ENCODE measurements at regions not wholly inside any gene's neighbourhood (a gene's known extent, or its start where the extent isn't known, plus 50 kb on each side); places are given as distances from the start of the nearest gene placed in this dataset.

DNA sequence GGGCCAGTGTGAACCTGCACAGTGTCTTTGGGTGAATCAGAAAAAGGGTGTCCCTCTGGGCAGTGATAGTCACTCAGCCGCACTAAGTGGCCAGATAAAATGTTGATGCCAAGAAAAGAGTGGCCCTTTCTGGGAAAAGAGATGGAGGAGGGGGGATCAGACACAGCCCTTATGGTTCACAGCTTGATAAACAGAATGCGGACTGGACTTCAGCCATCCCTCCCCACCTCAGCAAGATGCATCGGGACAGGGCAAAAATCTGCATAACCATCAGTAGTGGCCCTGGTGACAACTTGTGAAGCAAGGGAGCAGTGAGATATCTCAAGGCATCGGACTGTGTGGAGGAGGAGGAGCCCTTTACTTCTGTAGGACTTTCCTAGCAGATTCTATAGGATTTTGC, 353.8 kb upstream of the PLXNA2 start:
- DNase-seq: no peak

DNA sequence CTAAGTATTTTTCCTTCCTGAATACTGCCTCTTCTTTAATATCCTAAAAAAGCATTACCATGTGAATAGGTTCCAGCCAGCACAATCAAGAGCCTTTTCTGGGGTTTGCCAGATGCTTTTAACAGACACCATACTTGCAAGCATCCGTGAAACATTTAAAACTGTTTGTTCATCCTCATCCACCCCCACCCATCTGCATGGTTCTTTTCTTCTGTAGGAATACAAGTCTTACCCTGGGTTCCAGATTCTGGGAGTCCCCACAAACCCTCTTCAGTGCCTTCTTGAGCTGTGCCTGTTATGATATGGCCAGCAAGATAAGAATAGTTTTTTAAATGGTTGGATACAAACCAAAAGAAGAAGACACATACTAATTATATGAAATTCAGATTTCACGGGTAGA, 354.9 kb upstream of the PLXNA2 start:
- no peak for DNase-seq

DNA sequence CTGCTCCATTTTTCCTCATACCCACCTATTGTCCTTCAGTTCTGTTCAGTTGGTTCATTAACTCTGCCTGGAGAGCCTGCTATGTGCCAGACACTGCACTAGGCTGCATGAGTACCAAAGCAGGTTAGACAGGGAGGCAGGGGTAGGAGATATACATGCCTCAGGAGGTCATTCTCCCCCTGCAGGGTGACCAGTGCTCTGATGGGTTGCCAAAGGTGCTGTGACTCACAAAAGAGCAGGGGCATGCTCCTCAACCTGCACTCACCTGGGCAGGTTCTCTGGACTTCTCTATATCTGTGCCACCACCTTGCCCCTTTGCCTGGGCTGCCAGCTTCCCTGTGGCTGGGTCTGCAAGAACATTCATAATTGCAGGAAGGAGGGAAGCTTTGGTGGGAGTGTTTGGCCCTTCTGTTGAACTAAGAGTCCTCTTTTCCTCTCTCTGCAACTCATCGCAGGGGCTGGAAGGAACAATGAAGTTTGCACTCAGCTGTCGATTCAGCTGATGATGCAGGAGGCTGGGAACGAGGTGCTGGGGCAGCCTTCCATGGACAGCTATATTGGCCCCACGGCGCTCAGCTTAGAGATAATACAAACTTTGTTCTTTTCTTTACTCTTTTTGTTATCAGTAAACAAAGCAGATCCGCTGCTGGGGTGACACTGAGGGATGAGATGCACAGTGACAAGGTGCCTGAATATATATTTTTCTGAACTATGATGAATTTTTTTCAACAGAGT, 356.4 kb upstream of the PLXNA2 start:
- no peak for DNase-seq

DNA sequence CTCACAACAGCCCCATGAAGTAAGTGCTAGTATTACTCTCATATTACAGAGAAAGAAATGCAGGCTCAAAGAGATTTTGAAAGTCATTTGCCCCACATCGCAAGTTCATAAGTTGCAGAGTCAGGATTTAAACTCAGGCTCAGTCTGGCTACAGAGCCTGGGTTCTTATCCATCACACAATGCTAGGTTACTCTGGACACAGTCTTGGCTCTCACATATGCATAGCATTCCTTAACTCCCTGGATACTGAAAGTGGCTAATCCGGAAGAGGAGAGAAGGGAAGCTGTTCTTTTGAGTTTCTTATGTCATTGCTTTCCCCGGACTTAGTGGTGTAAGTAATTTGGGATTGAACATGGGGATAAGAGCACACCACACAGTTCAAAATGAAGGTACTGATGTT, 357.4 kb upstream of the PLXNA2 start:
- no peak for DNase-seq

DNA sequence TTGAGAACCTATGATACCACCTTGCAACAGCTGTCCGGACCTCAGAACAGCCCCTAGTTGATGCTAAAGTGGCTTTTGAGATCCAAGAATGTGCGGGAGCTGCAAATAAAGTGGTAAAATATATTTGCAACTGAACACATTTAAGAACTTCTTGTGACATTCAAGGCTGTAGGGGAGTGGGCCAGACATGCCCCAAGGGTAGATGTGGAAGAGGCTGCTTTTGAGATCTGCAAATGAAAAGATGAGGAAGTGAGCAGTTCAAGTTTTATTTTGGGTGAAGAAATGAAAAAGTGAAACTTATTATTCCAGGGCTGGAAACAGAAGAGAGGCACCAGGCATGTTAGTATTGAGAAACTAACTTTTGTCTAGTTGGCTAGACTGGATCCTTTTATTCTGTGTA, 359.5 kb upstream of the PLXNA2 start:
- no peak for DNase-seq

DNA sequence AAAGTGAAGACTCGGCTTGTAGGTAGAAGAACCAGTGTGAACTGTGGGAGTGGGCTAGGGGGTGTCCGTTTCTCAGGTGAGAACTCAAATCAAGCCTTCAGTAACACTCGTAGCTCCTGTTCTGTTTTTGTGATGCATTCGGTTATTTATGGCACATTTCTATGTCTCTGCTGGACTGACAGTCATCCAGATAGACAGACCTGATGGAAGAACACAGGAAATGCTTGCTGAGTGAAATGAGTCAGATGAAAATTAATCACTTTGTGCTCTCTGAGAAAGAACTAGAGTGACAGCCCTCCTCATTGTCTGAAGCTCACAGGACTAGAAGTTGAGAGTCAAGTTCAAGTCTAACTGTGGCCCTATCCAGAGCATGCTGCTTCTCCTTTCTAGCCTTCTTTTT, 360.1 kb upstream of the PLXNA2 start:
- no peak for DNase-seq

DNA sequence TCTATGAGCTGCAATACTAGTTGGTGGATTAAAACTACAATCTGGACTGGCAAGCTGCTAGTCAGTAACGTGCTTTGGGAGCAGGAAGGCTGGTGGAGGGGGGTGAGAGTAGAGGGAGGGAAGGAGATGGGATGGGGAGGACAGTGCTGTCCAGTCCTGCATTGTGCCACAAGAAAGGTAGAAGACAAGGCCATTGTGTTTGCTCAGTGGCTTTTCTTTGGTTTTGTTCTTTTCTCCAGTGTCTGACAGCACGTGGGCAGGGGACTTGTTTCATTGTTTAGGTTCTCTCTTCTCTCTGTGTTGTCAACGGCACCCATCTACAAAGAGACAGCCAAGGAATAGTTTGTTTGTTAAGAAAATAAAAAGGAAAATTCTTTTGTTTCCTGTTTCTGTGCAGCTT, 362.8 kb upstream of the PLXNA2 start:
- no peak for DNase-seq

DNA sequence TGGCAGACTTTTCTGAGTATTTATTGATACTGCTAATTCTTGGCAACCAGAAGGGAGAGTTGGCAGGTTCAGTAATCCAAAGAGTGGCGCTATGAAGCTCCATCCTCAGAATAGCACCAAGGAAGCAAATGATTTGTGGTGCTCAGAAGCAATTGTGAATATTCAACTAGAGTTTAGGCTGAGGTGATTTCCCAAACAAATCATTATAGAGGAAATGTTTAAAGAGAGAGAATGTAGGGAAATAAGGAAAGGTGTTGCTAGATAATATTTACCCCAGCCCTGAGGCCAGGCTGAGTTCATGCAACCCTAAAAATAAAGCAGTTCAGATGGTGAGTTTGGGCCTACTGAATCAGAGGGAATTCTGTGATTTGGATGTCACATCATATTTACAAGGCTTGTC, 363.4 kb upstream of the PLXNA2 start:
- DNase-seq: no peak

DNA sequence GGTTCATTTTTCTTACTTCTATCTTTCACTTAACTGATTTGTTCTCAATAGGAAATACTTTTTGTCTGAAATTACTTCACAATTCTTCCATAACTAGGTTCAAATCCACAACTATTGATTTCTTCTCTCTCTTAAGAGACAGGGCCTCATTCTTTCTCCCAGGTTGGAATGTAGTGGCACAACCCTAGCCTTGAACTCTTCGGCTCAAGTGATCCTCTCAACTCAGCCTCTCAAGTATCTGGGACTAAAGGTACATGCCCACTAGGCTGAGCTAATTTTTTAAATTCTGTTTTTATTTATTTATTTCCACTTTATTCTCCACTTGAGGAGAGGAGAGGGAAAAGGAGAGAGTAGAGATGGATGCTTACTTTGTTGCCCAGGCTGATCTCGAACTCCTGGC, 370.4 kb upstream of the PLXNA2 start:
- DNase-seq: no peak

DNA sequence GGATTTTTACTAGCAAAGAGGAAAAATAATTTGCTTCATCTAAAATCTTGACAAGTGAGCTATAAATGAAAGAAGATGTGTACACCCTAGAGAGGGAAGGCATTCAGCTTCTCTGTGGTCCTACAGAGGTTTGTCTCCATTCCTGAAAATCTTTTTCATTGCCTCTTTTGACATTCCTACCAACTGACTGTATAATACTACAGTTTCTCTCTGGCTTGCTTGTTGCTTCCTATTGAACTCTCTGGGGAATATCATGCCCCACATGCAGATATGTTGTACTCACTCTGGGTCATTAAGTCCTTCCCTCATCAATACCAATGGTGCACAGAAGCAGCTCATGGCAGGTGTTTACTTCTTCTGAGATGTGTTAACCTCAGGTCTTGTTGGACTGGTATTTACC, 371.2 kb upstream of the PLXNA2 start:
- no peak for DNase-seq

DNA sequence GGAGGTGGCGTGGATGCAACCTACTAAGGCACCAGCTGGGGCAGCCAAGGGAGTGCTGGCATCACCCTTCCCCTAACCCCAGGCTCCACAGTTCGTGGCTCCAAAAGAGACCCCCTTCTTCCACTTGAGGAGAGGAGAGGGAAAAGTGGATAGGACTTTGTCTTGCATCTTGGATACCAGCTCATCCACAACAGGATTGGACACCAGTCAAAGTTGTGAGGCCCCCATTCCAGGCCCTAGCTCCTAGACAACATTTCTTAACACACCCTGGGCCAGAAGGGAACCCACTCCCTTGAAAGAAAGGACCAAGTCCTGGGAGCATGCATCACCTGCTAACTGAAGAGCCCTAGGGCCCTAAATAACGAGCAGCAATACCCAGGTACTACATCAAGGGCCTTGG, 372.6 kb upstream of the PLXNA2 start:
- no peak for DNase-seq

DNA sequence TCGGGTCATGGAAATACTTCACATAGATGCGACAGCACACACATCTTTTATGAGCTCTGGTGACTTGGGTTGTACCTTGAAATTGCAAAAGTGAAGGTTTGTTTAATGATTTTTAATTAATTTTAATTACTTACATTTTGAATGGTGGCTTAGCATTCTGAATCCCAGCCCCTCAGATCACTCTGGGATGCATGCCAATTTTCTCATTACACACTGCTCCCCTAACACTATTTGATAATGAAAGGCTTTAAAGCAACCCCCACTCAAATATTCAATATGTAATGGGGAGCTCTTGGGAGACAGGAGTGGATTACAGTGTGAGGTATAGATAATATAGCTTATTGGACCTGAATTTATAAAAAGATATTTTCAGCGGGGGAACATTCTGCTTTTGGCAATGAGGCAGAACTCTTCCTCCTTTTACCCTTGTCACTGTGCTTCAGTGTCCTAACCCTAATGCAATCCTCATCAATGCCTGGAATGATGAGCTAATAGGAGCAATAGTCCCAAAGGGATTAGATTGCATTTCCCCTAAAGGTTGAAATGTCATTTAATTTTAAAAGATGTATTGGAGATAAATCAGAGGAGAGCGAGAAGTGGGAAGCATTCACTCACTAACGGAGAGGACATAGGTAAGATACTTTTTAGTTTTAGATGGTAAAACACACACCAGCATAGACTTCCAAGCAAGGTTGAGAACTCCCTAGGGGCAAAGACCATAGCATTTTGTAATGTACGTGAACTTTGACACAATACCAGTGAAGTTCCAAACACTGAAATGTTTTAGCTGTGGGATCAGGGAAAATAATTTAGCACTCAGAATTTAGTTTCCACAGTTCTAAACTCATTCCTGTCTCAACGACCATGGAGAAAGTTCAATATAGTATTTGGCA, 384.1 kb upstream of the PLXNA2 start:
- DNase-seq: no peak

DNA sequence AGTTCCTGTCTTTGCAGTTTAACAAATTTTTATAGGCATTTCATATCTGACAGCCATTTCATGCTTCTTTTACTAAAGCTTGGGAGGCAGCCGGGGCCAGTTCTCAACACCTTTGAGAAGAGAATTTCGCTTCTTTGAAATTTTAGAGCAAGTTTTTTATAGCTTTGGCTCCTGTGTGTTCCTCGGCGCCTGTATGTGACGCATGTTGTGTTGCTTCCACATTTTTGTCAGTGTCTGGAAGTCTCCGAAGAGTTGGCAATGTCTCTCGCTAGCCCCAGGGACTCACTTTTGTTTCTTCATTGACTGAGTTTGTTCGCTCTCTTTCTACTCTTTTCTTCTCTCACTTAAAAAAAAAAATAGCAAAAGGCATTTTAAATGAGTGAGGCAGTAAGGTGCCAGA, 386.9 kb upstream of the PLXNA2 start:
- DNase-seq: no peak

DNA sequence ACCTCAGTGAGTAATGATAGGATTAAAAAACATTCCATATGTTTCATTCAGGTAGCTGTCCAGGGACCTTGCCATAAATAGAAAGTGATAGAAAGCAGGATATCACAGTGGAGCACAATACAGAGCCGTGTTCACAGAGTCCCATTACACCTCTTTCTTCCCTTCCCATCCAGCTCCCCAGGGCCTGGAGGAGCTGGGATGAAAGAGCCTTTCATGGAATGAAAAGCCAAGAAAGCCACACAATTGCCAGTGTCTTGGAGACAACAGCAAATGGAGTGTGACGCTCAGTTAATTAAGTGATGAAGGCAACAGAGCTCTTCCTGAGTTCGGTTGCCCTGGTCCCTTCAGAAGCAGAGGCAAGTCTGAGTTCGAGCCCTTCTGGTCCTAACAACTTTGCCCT, 387.3 kb upstream of the PLXNA2 start:
- no peak for DNase-seq

DNA sequence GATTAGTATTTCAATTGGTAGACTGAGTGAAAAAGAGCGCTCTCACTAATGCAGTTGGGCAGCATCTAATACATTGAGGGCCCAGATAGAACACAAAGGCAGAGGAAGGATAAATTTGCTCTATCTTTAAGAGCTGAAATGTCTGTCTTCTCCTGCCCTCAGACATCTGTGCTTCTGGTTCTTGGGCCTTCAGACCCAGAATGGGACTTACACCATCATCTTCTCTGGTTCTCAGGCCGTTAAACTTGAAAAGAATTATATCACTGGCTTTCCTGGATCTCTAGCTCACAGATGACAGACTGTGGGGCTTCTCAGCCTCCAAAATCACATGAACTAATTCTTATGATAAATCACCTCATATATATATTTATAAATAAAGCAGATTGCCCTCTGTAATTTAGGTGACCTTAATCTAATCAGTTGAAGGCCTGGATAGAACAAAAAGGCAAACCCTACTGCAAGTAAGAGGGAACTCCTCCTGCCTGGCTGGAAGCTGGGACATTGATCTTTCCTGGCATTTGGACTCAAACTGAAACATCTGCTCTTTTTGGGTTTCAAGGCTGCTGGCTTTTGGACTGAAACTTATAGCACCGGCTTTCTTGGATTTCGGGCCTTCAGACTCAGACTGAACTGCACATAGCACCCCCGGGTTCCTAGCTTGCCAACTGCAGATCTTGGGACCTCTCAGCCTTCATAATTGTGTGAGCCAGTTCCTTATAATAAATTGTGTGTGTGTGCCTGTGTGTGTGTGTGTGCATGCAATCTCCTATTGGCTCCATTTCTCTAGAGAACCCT, 390.4 kb upstream of the PLXNA2 start:
- DNase-seq: no peak

DNA sequence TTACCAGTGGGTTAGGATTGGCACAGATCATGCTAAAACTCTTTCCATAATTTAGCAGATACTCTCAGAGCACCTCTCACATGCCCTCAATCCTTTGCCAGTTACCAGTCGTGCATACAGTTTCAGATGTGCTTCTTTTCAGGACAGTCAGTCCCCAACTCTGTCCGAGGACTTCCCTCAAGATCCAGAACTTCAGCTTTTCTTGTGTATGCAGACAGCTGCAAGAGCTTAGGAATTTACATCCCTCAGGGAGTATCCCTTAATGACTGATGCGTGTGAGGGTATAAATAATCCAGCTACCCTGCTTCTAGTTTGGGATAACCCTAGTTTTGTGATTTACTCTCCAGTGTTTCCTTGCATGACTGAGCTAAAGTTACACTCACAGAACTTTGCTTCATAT, 393.0 kb upstream of the PLXNA2 start:
- DNase-seq: no peak

DNA sequence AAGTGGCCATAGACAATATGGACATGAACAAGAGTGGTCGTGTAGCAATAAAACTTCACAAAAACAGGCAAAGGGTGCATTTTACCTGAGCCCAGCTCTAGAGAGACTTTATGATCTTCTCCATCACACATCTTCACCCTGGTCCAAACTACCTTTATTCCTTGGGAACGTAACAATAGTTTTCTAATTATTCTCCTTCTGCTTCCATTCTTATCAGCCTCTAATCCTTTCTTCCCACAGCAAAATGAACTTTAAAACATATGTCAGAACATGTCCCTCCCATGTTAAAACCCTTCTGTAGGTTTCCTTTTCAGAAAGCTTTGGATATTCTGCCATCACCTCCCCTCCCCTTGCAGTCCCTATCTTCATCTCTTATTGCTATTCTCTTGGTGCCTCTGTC, 395.2 kb upstream of the PLXNA2 start:
- DNase-seq: no peak

DNA sequence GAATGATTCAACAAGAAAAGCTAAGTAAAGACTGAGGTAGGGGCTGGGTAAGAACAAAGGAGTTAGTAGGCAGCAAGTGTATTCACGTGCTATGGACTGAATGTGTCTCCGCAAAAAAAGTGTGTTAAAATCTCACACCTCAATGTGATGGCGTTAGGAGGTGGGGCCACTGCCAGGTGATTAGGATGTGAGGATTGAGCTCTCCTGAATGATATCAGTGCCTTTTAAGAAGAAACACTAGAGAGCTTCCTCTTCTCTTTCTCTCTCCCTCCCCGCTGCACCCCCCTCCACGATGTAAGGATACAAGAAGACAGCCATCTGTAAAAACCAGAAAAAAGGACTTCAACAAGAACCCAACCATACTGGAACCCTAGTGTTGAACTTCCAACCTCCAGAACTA, 396.1 kb upstream of the PLXNA2 start:
- DNase-seq: no peak

DNA sequence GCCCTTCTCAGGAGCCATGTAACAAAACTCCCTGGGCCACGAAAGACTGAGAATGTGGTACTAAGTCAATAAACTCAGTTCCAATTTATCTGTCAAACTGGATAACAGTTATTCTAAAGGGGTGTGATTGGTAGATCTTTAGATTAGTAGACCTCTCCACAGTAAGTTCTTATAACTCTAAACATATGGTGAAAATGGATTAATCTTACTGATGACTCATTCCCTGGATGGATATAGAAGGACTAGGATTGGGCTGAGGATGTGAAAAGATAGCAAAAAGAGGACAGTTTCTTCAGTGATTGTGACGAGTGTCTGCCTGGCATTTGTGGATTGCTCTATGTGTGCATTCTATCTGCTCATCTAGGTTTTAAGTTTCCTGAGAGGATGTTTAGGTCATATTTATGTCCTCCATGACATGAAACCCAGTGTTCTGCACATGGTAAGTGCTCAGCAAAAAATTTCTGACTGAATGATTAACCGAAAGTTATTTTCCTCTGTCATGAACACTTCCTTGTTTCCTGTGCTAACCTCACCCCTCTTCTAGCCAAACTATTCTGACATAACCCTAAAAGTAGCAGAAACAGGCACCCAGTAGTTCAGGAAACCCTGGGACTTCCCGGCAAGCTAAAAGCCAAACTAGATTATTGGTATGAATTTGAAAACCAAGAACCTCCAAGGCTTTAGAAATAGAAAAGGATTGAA, 397.5 kb upstream of the PLXNA2 start:
- DNase-seq: no peak

DNA sequence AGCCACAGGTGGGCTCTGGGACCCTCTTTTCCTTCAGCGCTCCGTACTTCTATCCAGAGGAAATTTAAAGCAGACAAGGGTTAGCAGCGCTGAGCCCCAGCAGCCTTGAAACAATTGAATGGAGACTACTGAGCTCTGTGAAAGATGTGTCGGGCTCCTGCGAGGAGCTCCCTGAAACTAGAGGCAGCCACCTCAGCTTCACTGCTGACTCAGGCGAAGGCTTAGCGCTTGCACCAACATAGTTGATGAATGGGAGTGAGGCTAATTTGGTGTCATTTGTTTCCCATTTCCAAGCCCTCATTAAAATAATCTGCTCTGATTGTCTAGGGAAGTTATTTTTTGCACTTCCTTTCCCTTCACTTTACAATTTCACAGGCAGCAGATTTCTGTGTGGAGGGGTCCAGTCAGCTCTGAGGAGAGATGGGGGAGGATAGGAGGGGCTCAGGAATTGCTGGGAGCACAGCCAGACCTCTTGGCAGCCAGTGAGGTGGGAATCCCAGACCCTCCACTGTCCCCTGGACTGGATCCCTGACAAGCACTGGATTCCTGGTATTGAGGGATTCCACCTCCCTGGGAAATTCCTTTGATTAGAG, 398.9 kb upstream of the PLXNA2 start:
- DNase-seq: no peak

DNA sequence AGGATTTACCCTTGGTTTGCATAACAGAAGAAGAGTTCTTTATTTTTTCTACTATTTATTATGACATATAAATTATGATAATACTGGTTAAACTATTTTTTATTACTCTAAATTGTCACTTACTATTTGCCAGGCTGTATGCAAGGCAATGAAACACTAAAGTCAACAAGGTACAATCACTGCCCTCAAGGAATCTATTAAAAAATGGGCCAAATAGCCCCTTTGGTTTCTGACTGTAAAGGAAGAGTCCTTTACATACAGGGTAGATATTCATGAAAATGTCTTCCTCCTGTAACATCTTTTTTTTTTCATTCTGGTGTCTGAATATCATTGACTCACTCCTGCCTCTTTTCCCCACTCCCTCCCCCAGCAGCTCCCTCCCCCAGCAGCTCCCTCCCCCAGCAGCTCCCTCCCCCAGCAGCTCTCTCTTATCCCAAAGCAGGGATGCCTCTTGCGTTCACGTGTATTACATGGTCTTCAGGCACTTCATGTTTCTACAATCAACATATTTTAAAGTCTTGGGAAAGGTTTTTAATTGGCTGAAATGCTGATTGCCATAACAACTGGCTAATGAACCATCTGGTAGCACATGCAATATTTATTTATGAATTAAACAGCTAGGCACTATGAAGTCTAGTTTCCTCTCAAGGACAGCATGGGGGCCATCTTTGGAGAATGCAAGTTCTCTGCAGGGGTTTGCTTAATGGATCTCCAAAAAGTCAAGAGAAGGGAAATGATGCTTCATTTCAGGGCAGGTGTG, 400.4 kb upstream of the PLXNA2 start:
- DNase-seq: no peak

DNA sequence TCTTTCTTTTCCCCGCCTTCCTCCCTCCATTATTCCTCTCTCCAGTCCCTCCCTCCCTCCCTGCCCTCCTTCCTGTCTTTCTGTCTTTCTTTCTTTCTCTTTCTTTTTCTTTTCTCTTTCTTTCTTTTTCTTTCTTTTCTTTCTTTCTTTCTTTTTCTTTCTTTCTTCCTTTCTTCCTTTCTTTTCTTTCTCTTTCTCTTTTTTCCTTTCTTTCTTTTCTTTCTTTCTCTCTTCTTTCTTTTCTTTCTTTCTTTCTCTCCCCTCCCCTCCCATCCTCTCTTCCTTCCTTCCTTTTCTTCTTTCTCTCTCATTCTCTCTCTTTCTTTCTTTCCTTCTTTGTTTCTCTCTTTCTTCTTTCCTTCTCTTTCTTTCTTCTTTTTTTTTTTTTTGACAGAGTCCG, 402.2 kb upstream of the PLXNA2 start:
- DNase-seq: no peak
